DOHH2 (cell line): ENCODE measurements at regions not wholly inside any gene's neighbourhood (a gene's known extent, or its start where the extent isn't known, plus 50 kb on each side); places are given as distances from the start of the nearest gene placed in this dataset.

Experiments
- H3F3A ChIP-seq: fragments of 200-600 bp; sonication (generic), shearing (Covaris generic); 2 replicates; pipeline ENCODE4 v1.6.0; 2016; ENCODE audit warnings: antibody characterized with exemption, mild to moderate bottlenecking; ENCODE audit not compliant: control insufficient read depth, insufficient read depth
- H3K27ac ChIP-seq: fragments of 200-600 bp; sonication (generic); 2 replicates; pipeline ENCODE4 v1.5.1; 2014; ENCODE audit warnings: low read depth, mild to moderate bottlenecking, low read length, moderate library complexity
- H3K27me3 ChIP-seq: fragments of 200-600 bp; sonication (generic); 2 replicates; pipeline ENCODE4 v1.6.1; 2014; ENCODE audit warnings: mild to moderate bottlenecking, low read length, mixed read lengths; ENCODE audit not compliant: control insufficient read depth
- H3K36me3 ChIP-seq: fragments of 200-600 bp; sonication (generic); 2 replicates; pipeline ENCODE4 v1.6.1; 2014; ENCODE audit warnings: mild to moderate bottlenecking, low read length, moderate library complexity, mixed read lengths; ENCODE audit not compliant: control insufficient read depth
- H3K4me1 ChIP-seq: fragments of 200-600 bp; sonication (generic); 2 replicates; pipeline ENCODE4 v1.6.1; 2014; ENCODE audit warnings: mild to moderate bottlenecking, low read length, mixed read lengths; ENCODE audit not compliant: control insufficient read depth
- H3K4me2 ChIP-seq: fragments of 200-600 bp; sonication (generic); 2 replicates; pipeline ENCODE4 v1.6.0; 2014; ENCODE audit warnings: mild to moderate bottlenecking, low read length, moderate library complexity
- H3K4me3 ChIP-seq: fragments of 200-600 bp; sonication (generic); 2 replicates; pipeline ENCODE4 v1.5.1; 2014; ENCODE audit warnings: mild to moderate bottlenecking, low read length, mixed read lengths
- H3K79me2 ChIP-seq: fragments of 200-600 bp; sonication (generic); 2 replicates; pipeline ENCODE4 v1.6.1; 2014; ENCODE audit warnings: mild to moderate bottlenecking, low read length, mixed read lengths; ENCODE audit not compliant: control insufficient read depth
- H3K9me2 ChIP-seq: fragments of 200-600 bp; sonication (generic); replicated peaks from 2 replicates; pipeline ENCODE4 v1.6.1; 2014; ENCODE audit warnings: mild to moderate bottlenecking, low read length, mixed read lengths; ENCODE audit not compliant: control insufficient read depth
- H3K9me3 ChIP-seq: fragments of 200-600 bp; sonication (generic); 2 replicates; pipeline ENCODE4 v1.6.1; 2014; ENCODE audit warnings: antibody characterized with exemption, low read length, mixed read lengths; ENCODE audit not compliant: control insufficient read depth, insufficient read depth
- H4K20me1 ChIP-seq: fragments of 200-600 bp; sonication (generic); 2 replicates; pipeline ENCODE4 v1.6.0; 2014; ENCODE audit warnings: low read depth, mild to moderate bottlenecking, antibody characterized with exemption, low read length, moderate library complexity; ENCODE audit not compliant: control insufficient read depth, insufficient read depth
- EZH2phosphoT487 ChIP-seq: fragments of 200-600 bp; sonication (generic); IDR thresholded peaks from 2 replicates; pipeline ENCODE4 v1.6.1; 2017; ENCODE audit warnings: borderline replicate concordance, mild to moderate bottlenecking, antibody characterized with exemption, low read length, moderate library complexity, mixed read lengths
- TF ChIP-seq, protein P1 (sequence below): fragments of 200-600 bp; sonication (generic); IDR thresholded peaks from one replicate; pipeline ENCODE4 v1.5.1; 2014; ENCODE audit warnings: antibody characterized with exemption, mild to moderate bottlenecking, low read depth, low read length; ENCODE audit not compliant: poor library complexity, severe bottlenecking

DNA sequence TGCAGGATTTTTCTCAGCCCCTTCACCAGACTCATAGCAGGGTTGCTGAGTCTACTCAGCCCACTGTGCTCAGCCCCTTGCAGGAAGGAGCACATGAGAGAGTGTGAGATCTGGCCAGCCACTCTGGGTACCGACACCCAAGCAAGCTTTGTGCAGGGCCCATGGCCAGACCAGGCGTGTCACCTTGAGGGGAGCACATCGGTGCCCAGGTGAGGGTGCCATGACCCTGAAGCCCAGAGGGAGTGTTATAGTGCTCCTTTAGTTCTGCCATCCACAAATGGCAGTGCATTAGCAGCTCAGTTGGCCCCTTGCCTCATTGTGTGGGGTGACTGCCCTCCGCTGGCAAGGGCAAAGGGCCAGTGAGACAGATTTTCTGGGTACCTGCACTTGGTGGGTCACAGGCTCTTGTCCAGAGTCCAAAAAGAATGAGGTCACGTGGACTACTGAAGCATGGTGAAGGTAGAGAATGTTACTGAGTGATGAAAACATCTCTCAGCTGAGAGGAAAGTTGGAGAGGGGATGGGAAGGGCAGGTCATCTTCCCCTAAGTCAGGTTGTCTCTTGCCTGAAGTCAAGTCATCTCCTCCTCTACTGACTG, 181.8 kb downstream of the MACC1 start:
- TF ChIP-seq, protein P1, sequence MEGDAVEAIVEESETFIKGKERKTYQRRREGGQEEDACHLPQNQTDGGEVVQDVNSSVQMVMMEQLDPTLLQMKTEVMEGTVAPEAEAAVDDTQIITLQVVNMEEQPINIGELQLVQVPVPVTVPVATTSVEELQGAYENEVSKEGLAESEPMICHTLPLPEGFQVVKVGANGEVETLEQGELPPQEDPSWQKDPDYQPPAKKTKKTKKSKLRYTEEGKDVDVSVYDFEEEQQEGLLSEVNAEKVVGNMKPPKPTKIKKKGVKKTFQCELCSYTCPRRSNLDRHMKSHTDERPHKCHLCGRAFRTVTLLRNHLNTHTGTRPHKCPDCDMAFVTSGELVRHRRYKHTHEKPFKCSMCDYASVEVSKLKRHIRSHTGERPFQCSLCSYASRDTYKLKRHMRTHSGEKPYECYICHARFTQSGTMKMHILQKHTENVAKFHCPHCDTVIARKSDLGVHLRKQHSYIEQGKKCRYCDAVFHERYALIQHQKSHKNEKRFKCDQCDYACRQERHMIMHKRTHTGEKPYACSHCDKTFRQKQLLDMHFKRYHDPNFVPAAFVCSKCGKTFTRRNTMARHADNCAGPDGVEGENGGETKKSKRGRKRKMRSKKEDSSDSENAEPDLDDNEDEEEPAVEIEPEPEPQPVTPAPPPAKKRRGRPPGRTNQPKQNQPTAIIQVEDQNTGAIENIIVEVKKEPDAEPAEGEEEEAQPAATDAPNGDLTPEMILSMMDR = no peak
- TF ChIP-seq EZH2phosphoT487 = no peak
- no peaks in the 10 kb centered on the region for H4K20me1 ChIP-seq
- no peaks in the 10 kb centered on the region for H3K9me3 ChIP-seq
- no peaks in the 10 kb centered on the region for H3K27me3 ChIP-seq
- no peak overlapping the region for H3K4me2 ChIP-seq
- no peak overlapping the region for H3K4me3 ChIP-seq
- peaks cover 11% of the 10 kb centered on the region for H3K4me1 ChIP-seq
- H3K27ac ChIP-seq = no peak overlapping the region
- H3K9me2 ChIP-seq = no peaks in the 10 kb centered on the region
- no peaks in the 10 kb centered on the region for H3K79me2 ChIP-seq
- H3F3A ChIP-seq = no peaks in the 10 kb centered on the region
- H3K36me3 ChIP-seq = no peaks in the 10 kb centered on the region

DNA sequence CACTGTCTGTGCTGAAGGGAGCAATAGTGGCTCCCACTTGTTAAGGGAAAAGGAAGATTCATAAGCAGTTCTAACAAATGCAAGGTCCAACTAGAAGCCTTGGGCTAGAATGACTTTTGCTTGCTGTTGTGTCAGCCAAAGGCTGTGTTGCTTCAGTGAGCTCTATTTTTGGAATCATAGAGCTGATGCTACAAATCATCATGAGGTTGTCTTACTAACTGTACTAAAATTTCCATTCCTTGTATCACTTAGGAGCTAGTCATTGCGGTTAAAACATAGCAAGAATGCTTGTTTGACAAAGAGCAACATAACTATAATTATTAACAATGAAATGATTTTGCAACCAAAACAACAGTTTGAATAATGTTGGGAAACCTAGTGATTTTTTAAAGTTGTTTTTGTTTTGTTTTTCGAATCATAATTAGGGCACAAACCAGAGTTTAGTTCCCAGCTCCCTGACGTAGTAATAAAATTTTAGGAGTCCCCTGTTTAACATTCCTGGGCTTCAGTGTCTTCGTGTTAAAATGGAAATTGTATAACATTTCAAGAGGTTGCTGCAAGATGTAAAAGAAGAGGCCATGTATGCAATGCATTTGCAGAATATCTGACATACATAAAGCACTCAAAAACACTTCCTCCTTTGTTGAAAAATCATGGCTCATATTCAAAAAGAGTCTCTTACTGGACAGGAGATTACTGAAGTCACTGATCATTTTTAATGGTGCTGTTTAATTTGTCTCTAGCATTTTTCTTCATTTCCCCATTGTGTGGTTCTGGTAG, 183.4 kb downstream of the MACC1 start:
- Histone ChIP-seq H3K4me1 (peaks cover 13% of the 10 kb centered on the region), H3K9me2 (no peaks in the 10 kb centered on the region), H3K4me3 (no peak overlapping the region), H3K4me2 (no peak overlapping the region), H3K79me2 (no peaks in the 10 kb centered on the region), H3F3A (no peaks in the 10 kb centered on the region), H3K27me3 (no peaks in the 10 kb centered on the region), H3K36me3 (no peaks in the 10 kb centered on the region), H3K9me3 (no peaks in the 10 kb centered on the region), H4K20me1 (no peaks in the 10 kb centered on the region), H3K27ac (no peak overlapping the region)
- TF ChIP-seq EZH2phosphoT487 = no peak
- TF ChIP-seq, protein P1 = no peak

DNA sequence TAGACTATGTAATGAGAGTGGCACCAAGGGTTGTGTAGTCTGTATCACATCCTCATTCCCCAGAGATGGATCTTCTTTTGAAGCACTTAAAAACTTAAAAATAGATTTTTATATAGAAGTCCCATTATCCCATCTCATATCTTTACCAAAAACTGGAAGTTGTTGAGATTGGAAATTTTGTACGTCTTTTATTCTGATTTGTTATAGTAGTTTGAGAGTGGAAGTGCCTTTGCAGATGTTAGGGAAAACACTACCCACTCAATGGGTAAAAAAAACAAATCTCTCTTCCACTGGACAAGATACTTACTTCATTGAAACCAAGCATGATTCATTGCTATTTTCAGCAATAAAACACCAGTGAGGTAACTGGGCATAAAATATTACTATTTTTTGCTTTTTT, 184.4 kb downstream of the MACC1 start:
- Histone ChIP-seq H3K27me3 (no peaks in the 10 kb centered on the region), H4K20me1 (no peaks in the 10 kb centered on the region), H3K9me3 (no peaks in the 10 kb centered on the region), H3K4me1 (peaks cover 13% of the 10 kb centered on the region), H3K79me2 (no peaks in the 10 kb centered on the region), H3F3A (no peaks in the 10 kb centered on the region), H3K27ac (no peak overlapping the region), H3K4me3 (no peak overlapping the region), H3K36me3 (no peaks in the 10 kb centered on the region), H3K9me2 (no peaks in the 10 kb centered on the region), H3K4me2 (no peak overlapping the region)
- TF ChIP-seq, protein P1 = no peak
- no peak for TF ChIP-seq EZH2phosphoT487
